Activated CD8-positive, alpha-beta T cell treated with anti-CD3 and anti-CD28 coated beads, Interleukin-2, amount 10 ng/mL, durations not matched to agents 7 days and 5 days (primary cell): ENCODE measurements at regions not wholly inside any gene's neighbourhood (a gene's known extent, or its start where the extent isn't known, plus 50 kb on each side); places are given as distances from the start of the nearest gene placed in this dataset.
"Not testable (repeated sequence)": the region's sequence is repeated elsewhere in the genome, so short reads cannot be mapped to it uniquely, and the experiment has no call there.

Source experiments
- ATAC-seq: fragments of 150-1000 bp; cut with Tn5 transposase; one replicate; pipeline ENCODE4 v1.10.0; 2021; ENCODE audit warnings: moderate library complexity
- CTCF ChIA-PET: fragments of 350-600 bp; sonication (Branson Sonifier 250); formaldehyde crosslinking; loops from one replicate; lab custom pipeline; 2021; ENCODE audit warnings: antibody characterized with exemption; lab: Charles Lee
- POLR2A ChIA-PET: fragments of 350-600 bp; sonication (Branson Sonifier 250); formaldehyde crosslinking; loops from one replicate; lab custom pipeline; 2021; ENCODE audit warnings: antibody characterized with exemption; lab: Charles Lee
- DNase-seq: peaks from one replicate; pipeline ENCODE4 v3.0.0-alpha.2; 2020
- H3K27ac Mint-ChIP-seq: one replicate; pipeline ENCODE4 v1.8.0; 2021; ENCODE audit warnings: mild to moderate bottlenecking, mixed read lengths
- H3K27me3 Mint-ChIP-seq: one replicate; pipeline ENCODE4 v1.8.0; 2021; ENCODE audit warnings: low read depth, mixed read lengths
- H3K36me3 Mint-ChIP-seq: one replicate; pipeline ENCODE4 v1.8.0; 2021; ENCODE audit warnings: low read depth, mixed read lengths
- H3K4me1 Mint-ChIP-seq: one replicate; pipeline ENCODE4 v1.8.0; 2021; ENCODE audit warnings: low read depth, mixed read lengths
- H3K4me3 Mint-ChIP-seq: one replicate; pipeline ENCODE4 v1.8.0; 2021; ENCODE audit warnings: mild to moderate bottlenecking, mixed read lengths
- H3K9me3 Mint-ChIP-seq: one replicate; pipeline ENCODE4 v1.8.0; 2022; ENCODE audit warnings: mixed read lengths; ENCODE audit not compliant: insufficient read depth

DNA sequence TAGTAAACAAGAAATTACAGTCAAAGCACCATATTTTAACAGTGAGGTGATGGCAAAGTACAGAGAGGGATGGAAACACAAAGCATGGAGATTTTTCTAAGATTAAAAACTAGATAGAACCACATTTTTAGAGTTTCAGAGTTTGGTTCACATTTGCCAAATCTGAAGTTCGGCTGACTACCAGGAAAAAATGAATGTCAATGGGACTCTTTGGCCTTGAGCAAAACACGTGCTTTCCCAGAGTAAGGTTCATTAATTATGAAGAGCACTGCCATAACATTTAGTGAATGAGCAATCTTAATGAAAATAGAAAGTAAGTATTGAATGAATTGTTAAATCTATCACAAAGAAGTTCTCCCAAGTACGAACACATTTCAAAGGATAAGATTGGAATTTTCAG lies 571.2 kb upstream of the VRK2 start:
- CTCF ChIA-PET, result no interaction called here
- POLR2A ChIA-PET, result no interaction called here
- no peak overlapping the region for H3K27ac Mint-ChIP-seq
- ATAC-seq, result no peak
- no peaks in the 10 kb centered on the region for H3K9me3 Mint-ChIP-seq
- H3K4me1 Mint-ChIP-seq, result no peaks in the 10 kb centered on the region
- DNase-seq, result no peak
- H3K36me3 Mint-ChIP-seq, result no peaks in the 10 kb centered on the region
- no peak overlapping the region for H3K4me3 Mint-ChIP-seq
- no peaks in the 10 kb centered on the region for H3K27me3 Mint-ChIP-seq

DNA sequence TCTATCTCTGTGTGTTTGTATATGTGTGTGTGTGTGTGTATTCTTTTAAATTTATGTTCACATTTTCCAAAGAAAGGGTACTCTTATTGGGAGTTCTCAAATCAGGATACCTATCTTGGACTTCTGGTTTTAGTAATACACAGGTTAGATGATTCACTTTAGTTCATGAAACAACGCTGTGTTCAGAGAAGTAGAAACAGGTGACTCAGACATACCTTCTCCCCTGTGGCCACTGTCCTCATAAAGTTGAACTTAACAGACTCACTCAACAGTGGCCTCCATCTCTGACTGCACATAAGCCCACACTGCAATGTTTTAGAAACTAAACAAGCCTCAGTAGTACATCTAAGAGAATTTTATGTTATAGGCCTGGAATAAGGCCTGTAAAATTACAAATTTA lies 566.6 kb upstream of the VRK2 start:
- ChIA-PET POLR2A (no interaction called here), CTCF (no interaction called here)
- H3K4me1 Mint-ChIP-seq, result no peaks in the 10 kb centered on the region
- H3K27ac Mint-ChIP-seq, result no peak overlapping the region
- H3K9me3 Mint-ChIP-seq, result no peaks in the 10 kb centered on the region
- H3K27me3 Mint-ChIP-seq, result no peaks in the 10 kb centered on the region
- H3K36me3 Mint-ChIP-seq, result no peaks in the 10 kb centered on the region
- no peak for ATAC-seq
- DNase-seq, result no peak
- H3K4me3 Mint-ChIP-seq, result no peak overlapping the region

DNA sequence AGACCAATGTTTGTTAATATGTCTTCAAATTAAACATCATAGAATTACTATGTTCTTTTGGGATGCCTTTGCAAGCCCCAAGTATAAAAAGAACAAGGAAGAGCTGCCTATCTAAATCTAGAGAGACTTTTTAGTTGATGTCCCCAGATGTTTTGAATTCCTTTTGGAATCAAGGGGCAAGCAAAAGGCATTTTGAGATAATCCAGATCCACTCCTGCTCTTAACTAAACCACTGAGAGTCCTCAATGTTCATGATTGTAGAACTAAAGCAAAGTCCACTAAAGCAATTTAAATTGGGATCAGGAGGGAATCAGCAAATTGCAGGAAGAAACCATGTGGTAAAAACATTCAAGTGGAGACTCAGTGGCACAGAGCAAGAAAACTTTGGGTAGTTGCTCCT lies 558.5 kb upstream of the VRK2 start:
- DNase-seq (no peak), ATAC-seq (no peak)
- H3K4me3 Mint-ChIP-seq, result no peak overlapping the region
- H3K9me3 Mint-ChIP-seq, result no peaks in the 10 kb centered on the region
- H3K27me3 Mint-ChIP-seq, result no peaks in the 10 kb centered on the region
- no peaks in the 10 kb centered on the region for H3K36me3 Mint-ChIP-seq
- POLR2A ChIA-PET, result no interaction called here
- CTCF ChIA-PET, result no interaction called here
- H3K4me1 Mint-ChIP-seq, result no peaks in the 10 kb centered on the region
- H3K27ac Mint-ChIP-seq, result no peak overlapping the region

DNA sequence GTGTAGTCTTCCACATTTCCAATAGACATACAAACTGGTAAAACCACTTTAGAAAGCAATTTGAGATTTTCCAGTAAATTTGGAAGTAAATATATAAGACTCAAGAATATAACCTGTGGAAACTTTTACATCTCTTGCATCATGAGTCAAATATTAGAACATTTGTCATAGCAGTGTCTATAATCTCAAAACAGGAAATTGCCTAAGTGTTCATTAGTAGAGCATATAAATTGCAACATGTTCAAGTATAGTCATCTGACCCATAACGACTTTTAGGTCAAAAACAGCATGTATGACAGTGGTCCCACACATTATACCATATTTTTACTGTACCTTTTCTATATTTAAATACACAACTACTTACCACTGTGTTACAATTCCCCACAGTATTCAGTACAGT lies 555.9 kb upstream of the VRK2 start:
- H3K27me3 Mint-ChIP-seq, result no peaks in the 10 kb centered on the region
- ATAC-seq, result no peak
- H3K36me3 Mint-ChIP-seq, result no peaks in the 10 kb centered on the region
- H3K4me3 Mint-ChIP-seq, result no peak overlapping the region
- no peak for DNase-seq
- H3K27ac Mint-ChIP-seq, result no peak overlapping the region
- no peaks in the 10 kb centered on the region for H3K4me1 Mint-ChIP-seq
- POLR2A ChIA-PET, result no interaction called here
- no peaks in the 10 kb centered on the region for H3K9me3 Mint-ChIP-seq
- CTCF ChIA-PET, result no interaction called here

DNA sequence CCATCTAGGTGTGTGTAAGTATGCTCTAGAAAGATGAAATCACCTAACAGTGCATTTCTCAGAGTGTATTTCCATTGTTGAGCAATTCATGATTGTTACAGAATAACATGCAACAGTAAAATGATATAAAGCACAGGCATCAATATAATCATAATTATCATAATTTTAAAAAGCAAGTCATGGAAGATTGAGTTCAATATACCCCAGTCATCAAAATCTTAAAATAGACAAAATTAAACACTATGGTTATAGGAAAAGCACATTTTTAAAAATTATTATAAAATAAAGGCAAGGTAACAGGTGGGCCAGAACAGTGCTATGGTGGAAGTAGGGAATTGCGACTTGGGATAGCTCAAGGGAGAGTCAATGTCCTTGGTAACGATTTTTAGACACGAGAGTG lies 555.4 kb upstream of the VRK2 start:
- Mint-ChIP-seq H3K4me1 (no peaks in the 10 kb centered on the region), H3K27me3 (no peaks in the 10 kb centered on the region), H3K27ac (no peak overlapping the region), H3K9me3 (no peaks in the 10 kb centered on the region), H3K36me3 (no peaks in the 10 kb centered on the region), H3K4me3 (no peak overlapping the region)
- no peak for DNase-seq
- ChIA-PET CTCF (no interaction called here), POLR2A (no interaction called here)
- no peak for ATAC-seq

DNA sequence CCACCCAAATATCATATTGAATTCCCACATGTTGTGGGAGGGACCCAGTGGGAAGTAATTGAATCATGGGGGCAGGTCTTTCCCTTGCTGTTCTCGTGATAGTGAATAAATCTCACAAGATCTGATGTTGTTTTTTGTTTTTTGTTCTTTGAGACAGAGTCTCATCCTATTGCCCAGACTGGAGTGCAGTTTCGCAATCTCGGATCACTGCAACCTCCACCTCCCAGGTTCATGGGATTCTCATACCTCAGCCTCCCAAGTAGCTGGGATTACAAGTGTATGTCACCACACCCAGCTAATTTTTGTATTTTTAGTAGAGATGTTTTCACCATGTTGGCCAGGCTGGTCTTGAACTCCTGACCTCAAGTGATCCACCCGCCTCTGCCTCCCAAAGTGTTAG lies 552.6 kb upstream of the VRK2 start:
- H3K27me3 Mint-ChIP-seq, H3K4me3 Mint-ChIP-seq, H3K4me1 Mint-ChIP-seq, H3K27ac Mint-ChIP-seq, ATAC-seq, CTCF ChIA-PET, H3K9me3 Mint-ChIP-seq, DNase-seq, POLR2A ChIA-PET, H3K36me3 Mint-ChIP-seq: not testable (repeated sequence)

DNA sequence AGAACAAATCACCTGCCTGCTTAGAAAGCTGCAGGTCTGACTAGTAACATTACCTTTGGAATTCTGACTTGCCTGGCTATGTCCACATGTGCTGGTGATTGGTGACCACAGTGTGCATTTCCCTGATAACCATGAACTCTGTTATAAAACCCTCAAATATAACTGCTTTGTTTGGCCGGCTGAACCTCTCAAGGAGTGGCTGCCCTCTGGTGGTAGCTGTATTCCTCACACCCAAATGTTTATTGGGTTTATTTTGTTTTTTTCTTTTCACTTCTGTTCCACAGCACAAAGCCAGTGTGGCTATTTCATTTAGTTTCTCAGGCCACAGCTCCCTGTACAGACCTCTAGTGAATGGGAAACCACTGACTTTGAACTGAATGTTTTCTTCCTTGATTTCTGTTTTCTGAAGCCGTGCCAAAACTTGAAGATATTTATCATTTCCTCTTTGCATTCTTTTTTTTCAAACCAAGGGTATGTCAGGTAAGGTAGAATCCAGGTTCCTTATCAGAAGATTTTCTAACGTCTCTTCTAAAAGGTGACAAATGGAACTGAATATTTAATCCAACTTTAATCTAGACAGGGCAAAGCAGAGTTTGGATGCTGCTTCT lies 549.0 kb upstream of the VRK2 start:
- ATAC-seq, result no peak
- Mint-ChIP-seq H3K4me1 (no peaks in the 10 kb centered on the region), H3K27me3 (no peaks in the 10 kb centered on the region), H3K4me3 (no peak overlapping the region), H3K36me3 (no peaks in the 10 kb centered on the region), H3K9me3 (no peaks in the 10 kb centered on the region), H3K27ac (no peak overlapping the region)
- CTCF ChIA-PET, result interaction anchor here (0.8 to 1.5 kb wide), 3 partner anchors 12 to 20 kb away, joined by 4 read pairs; no protein-coding TSS in a partner anchor
- peak; percentile 46 for DNase-seq
- POLR2A ChIA-PET, result no interaction called here

DNA sequence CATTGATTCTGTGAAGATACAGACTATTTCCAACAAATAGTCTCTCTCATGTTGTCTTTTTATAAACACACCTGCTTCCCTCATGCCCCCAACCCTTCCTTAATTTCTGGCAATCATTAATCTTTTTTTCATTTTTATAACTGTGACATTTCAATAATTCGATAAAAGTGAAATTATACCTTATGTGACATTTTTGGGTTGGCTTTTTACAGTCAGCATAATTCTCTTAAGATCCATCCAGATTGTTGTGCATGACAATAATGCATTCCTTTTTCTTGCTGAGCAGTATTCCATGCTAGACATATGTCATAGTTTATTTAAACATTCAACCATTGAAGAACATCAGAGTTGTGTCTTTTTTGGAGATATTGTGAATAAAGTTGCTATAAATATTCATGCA lies 541.8 kb upstream of the VRK2 start:
- H3K9me3 Mint-ChIP-seq, result no peaks in the 10 kb centered on the region
- DNase-seq (no peak), ATAC-seq (no peak)
- H3K27ac Mint-ChIP-seq, result no peak overlapping the region
- CTCF ChIA-PET, result interaction anchor here (1.4 kb wide), 1 partner anchor 11 kb away, joined by 4 read pairs; no protein-coding TSS in a partner anchor
- H3K36me3 Mint-ChIP-seq, result no peaks in the 10 kb centered on the region
- peaks cover 2% of the 10 kb centered on the region for H3K27me3 Mint-ChIP-seq
- H3K4me1 Mint-ChIP-seq, result no peaks in the 10 kb centered on the region
- no peak overlapping the region for H3K4me3 Mint-ChIP-seq
- POLR2A ChIA-PET, result no interaction called here

DNA sequence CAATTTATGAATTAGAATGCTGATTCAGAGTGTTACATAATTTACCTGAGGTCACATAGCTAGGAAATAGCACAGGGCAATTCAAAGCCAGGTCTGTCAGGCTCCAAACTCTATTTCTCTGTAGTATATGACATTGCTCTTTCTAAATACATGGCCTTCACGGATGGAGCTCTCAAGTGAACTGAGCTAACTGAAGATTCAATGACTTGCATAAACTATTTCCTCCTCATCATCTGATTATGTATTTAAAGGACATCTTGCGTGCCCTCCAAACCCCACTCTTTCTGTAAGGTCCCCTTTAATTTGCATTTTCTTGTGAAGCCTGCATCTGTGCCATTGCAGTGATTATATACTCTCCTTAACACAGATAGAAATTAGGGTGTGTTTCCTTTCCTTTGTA lies 537.4 kb upstream of the VRK2 start:
- no peaks in the 10 kb centered on the region for H3K4me1 Mint-ChIP-seq
- CTCF ChIA-PET, result interaction anchor here (1.4 kb wide), 1 partner anchor 12 kb away, joined by 4 read pairs; no protein-coding TSS in a partner anchor
- no peaks in the 10 kb centered on the region for H3K9me3 Mint-ChIP-seq
- no peak overlapping the region for H3K4me3 Mint-ChIP-seq
- no peak for ATAC-seq
- no peaks in the 10 kb centered on the region for H3K27me3 Mint-ChIP-seq
- no peak overlapping the region for H3K27ac Mint-ChIP-seq
- no peaks in the 10 kb centered on the region for H3K36me3 Mint-ChIP-seq
- POLR2A ChIA-PET, result no interaction called here
- DNase-seq, result no peak

DNA sequence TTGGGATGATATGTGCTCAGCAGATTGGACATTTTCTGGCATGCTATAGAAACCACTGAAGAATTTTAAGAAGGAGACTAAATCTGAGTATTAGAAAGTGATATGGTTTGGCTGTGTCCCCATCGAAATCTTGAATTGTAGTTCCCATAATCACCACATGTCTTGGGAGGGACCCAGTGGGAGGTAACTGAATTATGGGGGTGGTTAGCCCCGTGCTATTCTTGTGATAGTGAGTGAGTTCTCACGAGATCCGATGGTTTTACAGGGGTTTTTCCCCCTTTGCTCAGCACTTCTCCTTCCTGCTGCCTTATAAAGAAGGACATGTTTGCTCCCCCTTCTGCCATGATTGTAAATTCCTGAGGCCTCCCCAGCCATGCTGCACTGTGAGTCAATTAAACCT lies 535.9 kb upstream of the VRK2 start:
- H3K4me1 Mint-ChIP-seq, result no peaks in the 10 kb centered on the region
- ChIA-PET CTCF (no interaction called here), POLR2A (no interaction called here)
- H3K9me3 Mint-ChIP-seq, result no peaks in the 10 kb centered on the region
- H3K36me3 Mint-ChIP-seq, result no peaks in the 10 kb centered on the region
- DNase-seq, result no peak
- no peak for ATAC-seq
- H3K27me3 Mint-ChIP-seq, result no peaks in the 10 kb centered on the region
- H3K27ac Mint-ChIP-seq, result no peak overlapping the region
- H3K4me3 Mint-ChIP-seq, result no peak overlapping the region

DNA sequence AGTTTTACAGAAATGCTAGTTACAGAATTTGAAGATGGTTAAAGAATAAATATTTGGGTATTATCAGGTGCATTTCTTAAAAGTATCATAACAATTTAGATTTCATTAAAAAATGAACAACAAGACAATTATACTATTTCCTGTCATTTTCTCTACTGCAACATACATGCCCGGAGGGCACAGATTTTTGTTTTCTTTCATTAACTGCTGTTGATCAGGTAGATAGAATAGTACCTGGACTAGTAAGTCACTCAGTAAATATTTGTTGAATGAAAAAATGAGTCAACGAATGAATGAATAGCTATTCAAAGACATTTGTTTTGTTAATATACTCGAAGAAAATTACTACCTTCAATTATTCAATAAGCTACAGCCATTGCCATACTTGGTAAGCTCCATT lies 531.2 kb upstream of the VRK2 start:
- H3K9me3 Mint-ChIP-seq, result no peaks in the 10 kb centered on the region
- POLR2A ChIA-PET, result no interaction called here
- no peaks in the 10 kb centered on the region for H3K4me1 Mint-ChIP-seq
- H3K4me3 Mint-ChIP-seq, result no peak overlapping the region
- no peaks in the 10 kb centered on the region for H3K36me3 Mint-ChIP-seq
- CTCF ChIA-PET, result interaction anchor here (1.3 to 1.8 kb wide), 3 partner anchors 10 to 1332 kb away, joined by 4 to 8 read pairs (median 4); partner anchors contain the start of gene CCDC85A
- DNase-seq, result no peak
- no peaks in the 10 kb centered on the region for H3K27me3 Mint-ChIP-seq
- no peak for ATAC-seq
- H3K27ac Mint-ChIP-seq, result no peak overlapping the region

DNA sequence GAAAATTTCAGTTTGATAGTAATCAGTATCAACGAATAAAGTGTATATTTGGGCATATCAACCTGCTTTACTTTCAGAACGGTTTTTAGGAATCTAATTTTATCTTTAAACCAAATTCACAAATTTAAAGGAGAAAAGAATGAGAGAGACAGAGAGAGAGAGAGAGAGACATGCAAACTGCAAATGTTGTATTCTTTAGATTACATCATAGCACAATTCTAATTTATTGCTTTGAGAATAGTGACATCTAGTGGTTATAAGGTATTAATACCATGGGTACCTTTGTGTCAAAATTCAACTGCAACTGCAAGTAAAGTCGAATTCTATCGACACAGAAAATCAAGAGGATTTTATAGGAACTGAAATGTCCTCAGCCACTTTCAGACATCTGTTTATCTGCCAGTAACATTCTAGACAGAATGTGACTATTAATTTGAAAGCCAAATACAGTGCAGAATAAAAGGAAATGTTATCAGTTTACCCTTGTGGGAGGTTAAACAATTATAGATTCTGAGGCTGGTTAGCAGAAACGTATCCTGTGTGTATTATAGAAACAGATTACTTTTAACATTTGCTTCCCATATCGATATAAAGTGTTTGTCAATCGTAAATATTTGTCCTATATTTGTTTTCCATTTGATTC lies 529.8 kb upstream of the VRK2 start:
- Mint-ChIP-seq H3K27ac (no peak overlapping the region), H3K4me3 (no peak overlapping the region), H3K36me3 (no peaks in the 10 kb centered on the region), H3K27me3 (no peaks in the 10 kb centered on the region), H3K9me3 (no peaks in the 10 kb centered on the region), H3K4me1 (no peaks in the 10 kb centered on the region)
- ChIA-PET CTCF (interaction anchor here (1.4 kb wide), 1 partner anchor 20 kb away, joined by 4 read pairs; no protein-coding TSS in a partner anchor), POLR2A (no interaction called here)
- no peak for DNase-seq
- no peak for ATAC-seq
